ENCODE measurements at regions not wholly inside any gene's neighbourhood (a gene's known extent, or its start where the extent isn't known, plus 50 kb on each side); places are given as distances from the start of the nearest gene placed in this dataset.

DNA sequence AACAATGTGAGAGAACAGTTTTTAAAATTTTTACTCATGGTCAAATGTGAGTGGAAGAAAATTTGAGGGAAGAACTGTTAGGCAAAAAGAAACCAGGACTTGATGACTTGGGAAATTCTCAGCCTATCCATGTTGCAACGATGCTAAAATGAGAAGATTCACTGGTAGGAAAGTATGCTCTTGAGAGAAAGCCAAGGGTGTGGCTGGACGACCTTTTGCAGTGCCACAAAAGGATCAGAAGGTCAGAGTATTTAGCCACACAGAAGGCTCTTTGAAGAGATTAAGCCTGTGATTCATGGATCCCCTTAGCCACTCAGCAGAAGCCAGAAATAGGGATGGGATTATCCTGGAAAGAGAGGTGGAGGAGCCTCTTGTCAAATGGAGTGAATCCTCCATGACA, 336.8 kb downstream of the LRIG3 start:
- TF ChIP-seq, protein P1, sequence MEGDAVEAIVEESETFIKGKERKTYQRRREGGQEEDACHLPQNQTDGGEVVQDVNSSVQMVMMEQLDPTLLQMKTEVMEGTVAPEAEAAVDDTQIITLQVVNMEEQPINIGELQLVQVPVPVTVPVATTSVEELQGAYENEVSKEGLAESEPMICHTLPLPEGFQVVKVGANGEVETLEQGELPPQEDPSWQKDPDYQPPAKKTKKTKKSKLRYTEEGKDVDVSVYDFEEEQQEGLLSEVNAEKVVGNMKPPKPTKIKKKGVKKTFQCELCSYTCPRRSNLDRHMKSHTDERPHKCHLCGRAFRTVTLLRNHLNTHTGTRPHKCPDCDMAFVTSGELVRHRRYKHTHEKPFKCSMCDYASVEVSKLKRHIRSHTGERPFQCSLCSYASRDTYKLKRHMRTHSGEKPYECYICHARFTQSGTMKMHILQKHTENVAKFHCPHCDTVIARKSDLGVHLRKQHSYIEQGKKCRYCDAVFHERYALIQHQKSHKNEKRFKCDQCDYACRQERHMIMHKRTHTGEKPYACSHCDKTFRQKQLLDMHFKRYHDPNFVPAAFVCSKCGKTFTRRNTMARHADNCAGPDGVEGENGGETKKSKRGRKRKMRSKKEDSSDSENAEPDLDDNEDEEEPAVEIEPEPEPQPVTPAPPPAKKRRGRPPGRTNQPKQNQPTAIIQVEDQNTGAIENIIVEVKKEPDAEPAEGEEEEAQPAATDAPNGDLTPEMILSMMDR (IDR thresholded peaks at IDR 0.05): no peak
- no peak for TF ChIP-seq POLR2A (IDR thresholded peaks at IDR 0.05)
